ENCODE measurements at regions not wholly inside any gene's neighbourhood (a gene's known extent, or its start where the extent isn't known, plus 50 kb on each side); places are given as distances from the start of the nearest gene placed in this dataset.

GRCh38 chr4:98758182-98758581 is 99.8 kb upstream of the TSPAN5 start:
- DNase-seq = no peak

GRCh38 chr4:98754736-98755135 is 96.3 kb upstream of the TSPAN5 start:
- DNase-seq = no peak

- DNase-seq = no peak
Observed at GRCh38 chr4:98749206-98749605, 90.8 kb upstream of the TSPAN5 start.

- no peak for DNase-seq
Observed at GRCh38 chr4:98748609-98749008, 90.2 kb upstream of the TSPAN5 start.

GRCh38 chr4:98747393-98748091 is 89.1 kb upstream of the TSPAN5 start:
- no peak for DNase-seq

- DNase-seq = no peak
Observed at GRCh38 chr4:98746936-98747335, 88.5 kb upstream of the TSPAN5 start.

- DNase-seq = no peak
Observed at GRCh38 chr4:98746530-98746929, 88.1 kb upstream of the TSPAN5 start.

- DNase-seq = no peak
Observed at GRCh38 chr4:98745366-98745765, 87.0 kb upstream of the TSPAN5 start.

- no peak for DNase-seq
Observed at GRCh38 chr4:98744372-98745150, 86.2 kb upstream of the TSPAN5 start.

- no peak for DNase-seq
Observed at GRCh38 chr4:98741952-98742351, 83.5 kb upstream of the TSPAN5 start.

- DNase-seq = no peak
Observed at GRCh38 chr4:98739751-98740150, 81.3 kb upstream of the TSPAN5 start.

GRCh38 chr4:98733601-98734000 is 75.2 kb upstream of the TSPAN5 start:
- DNase-seq = no peak

- no peak for DNase-seq
Observed at GRCh38 chr4:98728871-98729270, 70.5 kb upstream of the TSPAN5 start.

GRCh38 chr4:98728433-98728832 is 70.0 kb upstream of the TSPAN5 start:
- DNase-seq = no peak

- no peak for DNase-seq
Observed at GRCh38 chr4:98722000-98722399, 63.6 kb upstream of the TSPAN5 start.

- no peak for DNase-seq
Observed at GRCh38 chr4:98720871-98721480, 62.6 kb upstream of the TSPAN5 start.

- no peak for DNase-seq
Observed at GRCh38 chr4:98716796-98717195, 58.4 kb upstream of the TSPAN5 start.

GRCh38 chr4:98712607-98713006 is 54.2 kb upstream of the TSPAN5 start:
- no peak for DNase-seq

GRCh38 chr4:98711526-98711925 is 53.1 kb upstream of the TSPAN5 start:
- DNase-seq = no peak

- no peak for DNase-seq
Observed at GRCh38 chr4:98710831-98711230, 52.4 kb upstream of the TSPAN5 start.
